Common myeloid progenitor, CD34-positive (primary cell): ENCODE measurements at regions not wholly inside any gene's neighbourhood (a gene's known extent, or its start where the extent isn't known, plus 50 kb on each side); places are given as distances from the start of the nearest gene placed in this dataset.

Experiments
- CTCF ChIA-PET: fragments of 350-600 bp; sonication (Branson Sonifier 250); formaldehyde crosslinking; loops from one replicate; lab custom pipeline; 2021; ENCODE audit warnings: antibody characterized with exemption; lab: Charles Lee
- POLR2A ChIA-PET: fragments of 350-600 bp; sonication (Branson Sonifier 250); formaldehyde crosslinking; loops from one replicate; lab custom pipeline; 2021; ENCODE audit warnings: antibody characterized with exemption; lab: Charles Lee
- DNase-seq, 3 donors: peaks; one replicate each; pipeline versions ENCODE4 v3.0.0 to v3.0.0-alpha.2; 2013
- H3K27ac ChIP-seq, 2 experiments: 1 replicate in 1 of 2; 2 replicates in 1 of 2; pipeline ENCODE4 v1.7.0; 2013; ENCODE audit warnings: inconsistent platforms in 2 of 2, low read length in 2 of 2, mild to moderate bottlenecking in 2 of 2, low read depth in 1 of 2, moderate library complexity in 1 of 2; ENCODE audit not compliant: severe bottlenecking in 2 of 2, insufficient read depth in 1 of 2, poor library complexity in 1 of 2
- H3K27me3 ChIP-seq, 5 experiments: replicated peaks in 2 of 5; 1 replicate in 3 of 5; 2 replicates in 2 of 5; pipeline versions ENCODE4 v1.6.1 to v1.7.0; 2013; ENCODE audit warnings: low read length in 4 of 5, mild to moderate bottlenecking in 2 of 5, moderate library complexity in 2 of 5, inconsistent platforms in 1 of 5; ENCODE audit not compliant: insufficient read depth in 5 of 5, control insufficient read depth in 4 of 5
- H3K36me3 ChIP-seq, 4 experiments: 1 replicate in 2 of 4; 2 replicates in 2 of 4; pipeline versions ENCODE4 v1.6.1 to v1.7.0; 2013; ENCODE audit warnings: low read length in 3 of 4, control low read depth in 1 of 4, mild to moderate bottlenecking in 1 of 4; ENCODE audit not compliant: control insufficient read depth in 4 of 4, insufficient read depth in 4 of 4
- H3K4me1 ChIP-seq, 4 experiments: 1 replicate in 3 of 4; 2 replicates in 1 of 4; pipeline versions ENCODE4 v1.6.1 to v1.7.1; 2013; ENCODE audit warnings: low read length in 3 of 4, mild to moderate bottlenecking in 3 of 4, control low read depth in 1 of 4, inconsistent platforms in 1 of 4, moderate library complexity in 1 of 4; ENCODE audit not compliant: control insufficient read depth in 4 of 4, insufficient read depth in 4 of 4; ENCODE audit errors: control extremely low read depth in 1 of 4
- H3K4me3 ChIP-seq, 7 experiments: 1 replicate in 4 of 7; 2 replicates in 3 of 7; pipeline versions ENCODE4 v1.5.1 to v1.7.0; 2013; ENCODE audit warnings: mild to moderate bottlenecking in 7 of 7, low read length in 6 of 7, moderate library complexity in 6 of 7, inconsistent platforms in 2 of 7, low read depth in 2 of 7, control low read depth in 1 of 7; ENCODE audit not compliant: insufficient read depth in 4 of 7, control insufficient read depth in 1 of 7; ENCODE audit errors: extremely low read depth in 1 of 7
- H3K9me3 ChIP-seq, 5 experiments: 1 replicate in 4 of 5; 2 replicates in 1 of 5; pipeline versions ENCODE4 v1.6.1 to v1.7.1; 2013; ENCODE audit warnings: low read length in 4 of 5, mild to moderate bottlenecking in 2 of 5, inconsistent platforms in 1 of 5, low read depth in 1 of 5, moderate library complexity in 1 of 5; ENCODE audit not compliant: control insufficient read depth in 4 of 5, insufficient read depth in 2 of 5; ENCODE audit errors: control extremely low read depth in 1 of 5
- WGBS: methylation state at CpG from one replicate; pipeline ENCODE4 v1.1.5; 2013; ENCODE audit not compliant: insufficient coverage; 5-methylcytosine and 5-hydroxymethylcytosine counted together

GRCh38 chr3:83823095-83823494 lies 1135.7 kb upstream of the CADM2 start:
- Histone ChIP-seq H3K4me1 (no peaks in the 10 kb centered on the region), H3K27ac (no peak overlapping the region), H3K9me3 (no peaks in the 10 kb centered on the region), H3K4me3 (no peak overlapping the region), H3K27me3 (no peaks in the 10 kb centered on the region), H3K36me3 (no peaks in the 10 kb centered on the region)
- POLR2A ChIA-PET: no interaction called here
- WGBS: 60% methylated on average over 1 of the region's 1 CpG
- no peak for DNase-seq
- CTCF ChIA-PET: no interaction called here

- CTCF ChIA-PET: no interaction called here
- H3K4me1 ChIP-seq: no peaks in the 10 kb centered on the region
- DNase-seq: no peak
- H3K9me3 ChIP-seq: peaks cover 0 to 1% (median 0%) of the 10 kb centered on the region in 5 experiments
- H3K4me3 ChIP-seq: no peak overlapping the region
- H3K27ac ChIP-seq: no peak overlapping the region
- no peaks in the 10 kb centered on the region for H3K36me3 ChIP-seq
- 98% methylated on average over 4 of the region's 4 CpGs for WGBS
- no peaks in the 10 kb centered on the region for H3K27me3 ChIP-seq
- POLR2A ChIA-PET: no interaction called here
Measured at GRCh38 chr3:83835040-83835439, 1123.7 kb upstream of the CADM2 start.

GRCh38 chr3:83842511-83842910 lies 1116.3 kb upstream of the CADM2 start:
- no CpG with 5 or more reads among the region's 1 CpG for WGBS
- ChIA-PET CTCF (no interaction called here), POLR2A (no interaction called here)
- DNase-seq: no peak
- no peak overlapping the region for H3K27ac ChIP-seq
- no peaks in the 10 kb centered on the region for H3K36me3 ChIP-seq
- H3K27me3 ChIP-seq: no peaks in the 10 kb centered on the region
- H3K9me3 ChIP-seq: no peaks in the 10 kb centered on the region
- no peak overlapping the region for H3K4me3 ChIP-seq
- H3K4me1 ChIP-seq: no peaks in the 10 kb centered on the region

GRCh38 chr3:83843716-83844115 lies 1115.1 kb upstream of the CADM2 start:
- no peaks in the 10 kb centered on the region for H3K9me3 ChIP-seq
- no CpG with 5 or more reads among the region's 2 CpGs for WGBS

GRCh38 chr3:83849106-83849730 lies 1109.6 kb upstream of the CADM2 start:
- Histone ChIP-seq H3K9me3 (no peaks in the 10 kb centered on the region), H3K27ac (no peak overlapping the region), H3K27me3 (no peaks in the 10 kb centered on the region), H3K4me1 (no peaks in the 10 kb centered on the region), H3K36me3 (no peaks in the 10 kb centered on the region), H3K4me3 (no peak overlapping the region)
- 73% methylated on average over 1 of the region's 1 CpG for WGBS
- ChIA-PET CTCF (no interaction called here), POLR2A (no interaction called here)
- DNase-seq: no peak

More at GRCh38 chr3:83843716-83844115, 1115.1 kb upstream of the CADM2 start:
- Histone ChIP-seq H3K4me3 (no peak overlapping the region), H3K36me3 (no peaks in the 10 kb centered on the region), H3K27ac (no peak overlapping the region), H3K27me3 (no peaks in the 10 kb centered on the region), H3K4me1 (no peaks in the 10 kb centered on the region)
- ChIA-PET CTCF (no interaction called here), POLR2A (no interaction called here)
- DNase-seq: no peak

GRCh38 chr3:83863380-83863779 lies 1095.4 kb upstream of the CADM2 start:
- H3K4me1 ChIP-seq: no peaks in the 10 kb centered on the region
- no peaks in the 10 kb centered on the region for H3K27me3 ChIP-seq
- no peak overlapping the region for H3K4me3 ChIP-seq
- ChIA-PET POLR2A (no interaction called here), CTCF (no interaction called here)
- no peaks in the 10 kb centered on the region for H3K36me3 ChIP-seq
- no peak overlapping the region for H3K27ac ChIP-seq
- H3K9me3 ChIP-seq: no peaks in the 10 kb centered on the region
- no CpG with 5 or more reads among the region's 2 CpGs for WGBS
- no peak for DNase-seq

- no peak overlapping the region for H3K27ac ChIP-seq
- H3K36me3 ChIP-seq: no peaks in the 10 kb centered on the region
- WGBS: no CpG with 5 or more reads among the region's 2 CpGs
- no peak overlapping the region for H3K4me3 ChIP-seq
- CTCF ChIA-PET: no interaction called here
- DNase-seq: no peak
- POLR2A ChIA-PET: no interaction called here
- H3K27me3 ChIP-seq: no peaks in the 10 kb centered on the region
- no peaks in the 10 kb centered on the region for H3K4me1 ChIP-seq
- H3K9me3 ChIP-seq: no peaks in the 10 kb centered on the region
Measured at GRCh38 chr3:83868909-83869567, 1089.8 kb upstream of the CADM2 start.
